ENCODE measurements at regions not wholly inside any gene's neighbourhood (a gene's known extent, or its start where the extent isn't known, plus 50 kb on each side); places are given as distances from the start of the nearest gene placed in this dataset.
A peak's percentile ranks its signal among the peaks of the same experiment; 100 is the strongest.

- DNase-seq = peak; percentile 73
These were observed 689.5 kb upstream of the RBFOX1 start for GRCh38 chr16:6643080-6643686.

GRCh38 chr16:6642271-6642670 is 690.4 kb upstream of the RBFOX1 start:
- no peak for DNase-seq

GRCh38 chr16:6641091-6641490 is 691.6 kb upstream of the RBFOX1 start:
- DNase-seq = no peak

GRCh38 chr16:6636457-6636856 is 696.2 kb upstream of the RBFOX1 start:
- DNase-seq = no peak

- DNase-seq = no peak
These were observed 698.5 kb upstream of the RBFOX1 start for GRCh38 chr16:6634151-6634550.

GRCh38 chr16:6633456-6633855 is 699.2 kb upstream of the RBFOX1 start:
- DNase-seq = no peak

GRCh38 chr16:6629110-6629509 is 703.5 kb upstream of the RBFOX1 start:
- DNase-seq = no peak

- no peak for DNase-seq
These were observed 707.0 kb upstream of the RBFOX1 start for GRCh38 chr16:6625606-6626005.

GRCh38 chr16:6618874-6619273 is 713.8 kb upstream of the RBFOX1 start:
- no peak for DNase-seq

- DNase-seq = no peak
These were observed 715.9 kb upstream of the RBFOX1 start for GRCh38 chr16:6616746-6617145.

GRCh38 chr16:6615636-6616035 is 717.0 kb upstream of the RBFOX1 start:
- DNase-seq = no peak

- no peak for DNase-seq
These were observed 721.1 kb upstream of the RBFOX1 start for GRCh38 chr16:6611535-6611934.

GRCh38 chr16:6605490-6605889 is 727.2 kb upstream of the RBFOX1 start:
- DNase-seq = no peak

- no peak for DNase-seq
These were observed 728.8 kb upstream of the RBFOX1 start for GRCh38 chr16:6603780-6604325.

GRCh38 chr16:6602405-6602804 is 730.2 kb upstream of the RBFOX1 start:
- no peak for DNase-seq

- no peak for DNase-seq
These were observed 732.5 kb upstream of the RBFOX1 start for GRCh38 chr16:6600167-6600566.

GRCh38 chr16:6593799-6594198 is 738.8 kb upstream of the RBFOX1 start:
- DNase-seq = no peak

- no peak for DNase-seq
These were observed 756.0 kb upstream of the RBFOX1 start for GRCh38 chr16:6576606-6577005.

- no peak for DNase-seq
These were observed 756.5 kb upstream of the RBFOX1 start for GRCh38 chr16:6576113-6576512.

GRCh38 chr16:6574146-6574545 is 758.5 kb upstream of the RBFOX1 start:
- no peak for DNase-seq

- DNase-seq = no peak
These were observed 759.1 kb upstream of the RBFOX1 start for GRCh38 chr16:6573577-6573976.

- no peak for DNase-seq
These were observed 761.6 kb upstream of the RBFOX1 start for GRCh38 chr16:6571044-6571443.

- no peak for DNase-seq
These were observed 762.1 kb upstream of the RBFOX1 start for GRCh38 chr16:6570530-6570929.

- no peak for DNase-seq
These were observed 769.7 kb upstream of the RBFOX1 start for GRCh38 chr16:6562986-6563385.
